Gastroesophageal sphincter (tissue), 3 donors: ENCODE measurements at regions not wholly inside any gene's neighbourhood (a gene's known extent, or its start where the extent isn't known, plus 50 kb on each side); places are given as distances from the start of the nearest gene placed in this dataset.

ENCODE experiments used
- CTCF ChIP-seq, 4 experiments: fragments of 200-600 bp in 2 of 4; fragments of 450-650 bp in 2 of 4; sonication (generic) in 1 of 4; IDR thresholded peaks; one replicate each; pipeline ENCODE4 v1.5.1; 2017 to 2019; ENCODE audit warnings: antibody characterized with exemption in 4 of 4, mild to moderate bottlenecking in 2 of 4, moderate library complexity in 2 of 4
- POLR2A ChIP-seq, 2 donors: fragments of 450-650 bp; IDR thresholded peaks; one replicate each; pipeline ENCODE4 v1.6.1; 2017; ENCODE audit warnings: antibody characterized with exemption in 2 of 2, mild to moderate bottlenecking in 2 of 2, moderate library complexity in 1 of 2

- TF ChIP-seq CTCF (IDR thresholded peaks at IDR 0.05) (no peak), POLR2A (IDR thresholded peaks at IDR 0.05) (no peak)
Observed at GRCh38 chr2:217304582-217304981, 444.7 kb upstream of the TNP1 start.
